ENCODE measurements at regions not wholly inside any gene's neighbourhood (a gene's known extent, or its start where the extent isn't known, plus 50 kb on each side); places are given as distances from the start of the nearest gene placed in this dataset.

DNA sequence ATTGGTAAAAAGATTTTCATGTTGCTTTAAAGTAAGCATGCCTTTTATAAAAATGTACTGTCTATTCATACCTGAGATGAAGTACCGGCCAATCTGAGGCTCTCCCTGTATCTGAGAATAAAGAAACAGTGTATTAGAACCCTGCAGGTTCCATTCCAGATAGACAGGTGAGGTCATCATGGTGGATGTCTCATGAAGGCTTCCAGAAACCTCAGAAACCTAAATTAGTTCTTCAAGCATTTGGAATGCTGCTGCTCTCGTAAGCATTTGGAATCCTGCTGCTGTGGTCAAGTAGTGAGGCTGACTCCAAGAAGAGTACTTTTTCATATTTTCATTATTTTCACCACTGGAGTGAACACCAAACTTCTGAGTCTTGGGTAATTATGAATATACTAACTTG is 642.3 kb downstream of the MAFB start:
- H3K27ac ChIP-seq (replicated peaks): no peak overlapping the region
- DNase-seq (ENCODE audit: low read depth in 1 of 2, low spot score in 1 of 2): no peak
- TF ChIP-seq SPI1 (IDR thresholded peaks at IDR 0.05; ENCODE audit: borderline replicate concordance, low read depth) (no peak), POLR2AphosphoS5 (IDR thresholded peaks at IDR 0.05; ENCODE audit: low read depth) (no peak), GABPA (IDR thresholded peaks at IDR 0.05; ENCODE audit: low read depth) (no peak)
- TF ChIP-seq, protein P1, sequence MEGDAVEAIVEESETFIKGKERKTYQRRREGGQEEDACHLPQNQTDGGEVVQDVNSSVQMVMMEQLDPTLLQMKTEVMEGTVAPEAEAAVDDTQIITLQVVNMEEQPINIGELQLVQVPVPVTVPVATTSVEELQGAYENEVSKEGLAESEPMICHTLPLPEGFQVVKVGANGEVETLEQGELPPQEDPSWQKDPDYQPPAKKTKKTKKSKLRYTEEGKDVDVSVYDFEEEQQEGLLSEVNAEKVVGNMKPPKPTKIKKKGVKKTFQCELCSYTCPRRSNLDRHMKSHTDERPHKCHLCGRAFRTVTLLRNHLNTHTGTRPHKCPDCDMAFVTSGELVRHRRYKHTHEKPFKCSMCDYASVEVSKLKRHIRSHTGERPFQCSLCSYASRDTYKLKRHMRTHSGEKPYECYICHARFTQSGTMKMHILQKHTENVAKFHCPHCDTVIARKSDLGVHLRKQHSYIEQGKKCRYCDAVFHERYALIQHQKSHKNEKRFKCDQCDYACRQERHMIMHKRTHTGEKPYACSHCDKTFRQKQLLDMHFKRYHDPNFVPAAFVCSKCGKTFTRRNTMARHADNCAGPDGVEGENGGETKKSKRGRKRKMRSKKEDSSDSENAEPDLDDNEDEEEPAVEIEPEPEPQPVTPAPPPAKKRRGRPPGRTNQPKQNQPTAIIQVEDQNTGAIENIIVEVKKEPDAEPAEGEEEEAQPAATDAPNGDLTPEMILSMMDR (IDR thresholded peaks at IDR 0.05; ENCODE audit: insufficient read depth, low read length): no peak
- TF ChIP-seq, protein P2, sequence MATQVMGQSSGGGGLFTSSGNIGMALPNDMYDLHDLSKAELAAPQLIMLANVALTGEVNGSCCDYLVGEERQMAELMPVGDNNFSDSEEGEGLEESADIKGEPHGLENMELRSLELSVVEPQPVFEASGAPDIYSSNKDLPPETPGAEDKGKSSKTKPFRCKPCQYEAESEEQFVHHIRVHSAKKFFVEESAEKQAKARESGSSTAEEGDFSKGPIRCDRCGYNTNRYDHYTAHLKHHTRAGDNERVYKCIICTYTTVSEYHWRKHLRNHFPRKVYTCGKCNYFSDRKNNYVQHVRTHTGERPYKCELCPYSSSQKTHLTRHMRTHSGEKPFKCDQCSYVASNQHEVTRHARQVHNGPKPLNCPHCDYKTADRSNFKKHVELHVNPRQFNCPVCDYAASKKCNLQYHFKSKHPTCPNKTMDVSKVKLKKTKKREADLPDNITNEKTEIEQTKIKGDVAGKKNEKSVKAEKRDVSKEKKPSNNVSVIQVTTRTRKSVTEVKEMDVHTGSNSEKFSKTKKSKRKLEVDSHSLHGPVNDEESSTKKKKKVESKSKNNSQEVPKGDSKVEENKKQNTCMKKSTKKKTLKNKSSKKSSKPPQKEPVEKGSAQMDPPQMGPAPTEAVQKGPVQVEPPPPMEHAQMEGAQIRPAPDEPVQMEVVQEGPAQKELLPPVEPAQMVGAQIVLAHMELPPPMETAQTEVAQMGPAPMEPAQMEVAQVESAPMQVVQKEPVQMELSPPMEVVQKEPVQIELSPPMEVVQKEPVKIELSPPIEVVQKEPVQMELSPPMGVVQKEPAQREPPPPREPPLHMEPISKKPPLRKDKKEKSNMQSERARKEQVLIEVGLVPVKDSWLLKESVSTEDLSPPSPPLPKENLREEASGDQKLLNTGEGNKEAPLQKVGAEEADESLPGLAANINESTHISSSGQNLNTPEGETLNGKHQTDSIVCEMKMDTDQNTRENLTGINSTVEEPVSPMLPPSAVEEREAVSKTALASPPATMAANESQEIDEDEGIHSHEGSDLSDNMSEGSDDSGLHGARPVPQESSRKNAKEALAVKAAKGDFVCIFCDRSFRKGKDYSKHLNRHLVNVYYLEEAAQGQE (IDR thresholded peaks at IDR 0.05; ENCODE audit: insufficient replicate concordance, low read depth): no peak

DNA sequence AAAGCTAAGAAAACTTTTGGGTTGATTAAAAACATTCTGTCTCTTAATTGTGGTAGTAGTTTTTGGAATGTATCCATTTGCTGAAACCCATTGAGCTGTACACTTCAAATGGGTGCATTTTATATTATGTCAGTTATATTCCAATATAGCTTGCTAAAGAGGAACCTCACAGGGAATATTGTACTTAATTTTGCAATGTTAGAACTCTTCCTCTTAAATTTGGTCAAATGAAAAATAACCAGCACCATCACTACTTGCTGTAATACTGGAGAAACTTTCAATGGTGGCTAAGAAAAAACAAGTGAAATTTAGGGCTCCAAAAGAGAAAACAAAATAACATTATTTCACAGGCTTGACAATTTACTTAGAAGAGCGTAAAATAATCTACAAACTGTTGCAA is 651.5 kb downstream of the MAFB start:
- peaks cover 4% of the 10 kb centered on the region for H3K27me3 ChIP-seq (ENCODE audit: insufficient read depth, poor library complexity, severe bottlenecking)
- H3K4me3 ChIP-seq (replicated peaks; ENCODE audit: insufficient read depth, low read length): no peak overlapping the region
- DNase-seq (ENCODE audit: low read depth in 1 of 2, low spot score in 1 of 2): no peak
- TF ChIP-seq POLR2AphosphoS5 (IDR thresholded peaks at IDR 0.05; ENCODE audit: low read depth) (no peak), GABPA (IDR thresholded peaks at IDR 0.05; ENCODE audit: low read depth) (no peak), SPI1 (IDR thresholded peaks at IDR 0.05; ENCODE audit: borderline replicate concordance, low read depth) (no peak)
- TF ChIP-seq, protein P2 (IDR thresholded peaks at IDR 0.05; ENCODE audit: insufficient replicate concordance, low read depth): no peak
- TF ChIP-seq, protein P1 (IDR thresholded peaks at IDR 0.05; ENCODE audit: insufficient read depth, low read length): no peak
- H3K27ac ChIP-seq (replicated peaks): no peak overlapping the region

More for the DNA sequence above, 642.3 kb downstream of the MAFB start:
- H3K4me3 ChIP-seq (replicated peaks; ENCODE audit: insufficient read depth, low read length): no peak overlapping the region
- no peaks in the 10 kb centered on the region for H3K27me3 ChIP-seq (ENCODE audit: insufficient read depth, poor library complexity, severe bottlenecking)

DNA sequence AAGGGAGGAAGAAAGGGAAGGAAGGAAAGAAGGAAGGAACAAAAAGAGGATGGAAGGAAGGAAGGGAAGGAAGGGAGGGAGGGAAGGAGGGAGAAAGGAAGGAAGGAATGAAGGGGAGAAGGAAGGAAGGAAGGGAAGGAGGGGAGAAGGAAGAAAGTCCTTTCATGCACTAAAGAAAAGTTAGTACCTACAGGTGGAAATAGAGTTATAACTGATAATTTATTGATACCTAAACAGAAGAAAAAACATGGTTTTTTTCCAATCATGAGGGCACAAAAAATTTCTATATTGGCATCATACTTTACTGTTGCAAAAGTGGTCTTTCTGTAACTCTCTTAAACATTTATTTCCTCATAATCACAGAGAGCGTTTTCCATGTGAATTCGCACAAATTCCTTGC is 659.4 kb downstream of the MAFB start:
- Histone ChIP-seq H3K27me3 (ENCODE audit: insufficient read depth, poor library complexity, severe bottlenecking) (peaks cover 4% of the 10 kb centered on the region), H3K27ac (replicated peaks) (no peak overlapping the region), H3K4me3 (replicated peaks; ENCODE audit: insufficient read depth, low read length) (no peak overlapping the region)
- no peak for DNase-seq (ENCODE audit: low read depth in 1 of 2, low spot score in 1 of 2)
- TF ChIP-seq, protein P1 (IDR thresholded peaks at IDR 0.05; ENCODE audit: insufficient read depth, low read length): no peak
- TF ChIP-seq POLR2AphosphoS5 (IDR thresholded peaks at IDR 0.05; ENCODE audit: low read depth) (no peak), SPI1 (IDR thresholded peaks at IDR 0.05; ENCODE audit: borderline replicate concordance, low read depth) (no peak), GABPA (IDR thresholded peaks at IDR 0.05; ENCODE audit: low read depth) (no peak)
- TF ChIP-seq, protein P2 (IDR thresholded peaks at IDR 0.05; ENCODE audit: insufficient replicate concordance, low read depth): no peak
